ENCODE measurements at regions not wholly inside any gene's neighbourhood (a gene's known extent, or its start where the extent isn't known, plus 50 kb on each side); places are given as distances from the start of the nearest gene placed in this dataset.
A peak's percentile ranks its signal among the peaks of the same experiment; 100 is the strongest.

- BruUV-seq (replicated peaks), result no TSS peak
- POLR2A ChIA-PET (ENCODE audit: low non-redundant PET), result no interaction called here
Observed at GRCh38 chr1:88060750-88061491, 623.2 kb upstream of the PKN2 start.

GRCh38 chr1:88061492-88062177 is 622.4 kb upstream of the PKN2 start:
- H3K27me3 ChIP-seq (replicated peaks; ENCODE audit: insufficient read depth, low read depth, low read length, poor library complexity), result no peaks in the 10 kb centered on the region
- peak; percentile 96 for TF ChIP-seq CTCF (conservative IDR thresholded peaks at IDR 0.05; ENCODE audit: low read depth, low read length)
- no peak for TF ChIP-seq EZH2 (IDR thresholded peaks at IDR 0.05; ENCODE audit: borderline replicate concordance, low read depth, low read length, poor library complexity, severe bottlenecking)
- H3K27ac ChIP-seq (ENCODE audit: low read depth, low read length, poor library complexity, severe bottlenecking), result no peak overlapping the region
- no peaks in the 10 kb centered on the region for H3K36me3 ChIP-seq (ENCODE audit: insufficient read depth, low read length, poor library complexity, severe bottlenecking)
- peak; percentile 91 for DNase-seq (ENCODE audit: low spot score)
- H3K4me1 ChIP-seq (ENCODE audit: insufficient read depth, low read length, poor library complexity, severe bottlenecking), result peaks cover 22% of the 10 kb centered on the region
- intact Hi-C loops (cut with micrococcal nuclease; ENCODE audit: unreplicated experiment), result loop anchor here (5.0 to 10.0 kb wide), 5 partner anchors 277 to 929 kb away; partner anchors contain the start of gene LMO4
- BruUV-seq (replicated peaks), result no TSS peak
- POLR2A ChIA-PET (ENCODE audit: low non-redundant PET), result no interaction called here
- H3K9me3 ChIP-seq (ENCODE audit: low read depth, low read length, poor library complexity, severe bottlenecking), result no peaks in the 10 kb centered on the region
- H3K4me3 ChIP-seq (ENCODE audit: low read depth, low read length, poor library complexity, severe bottlenecking), result no peak overlapping the region
- CTCF ChIA-PET, result interaction anchor here (0.6 to 1.3 kb wide), 9 partner anchors 32 to 892 kb away, joined by 3 to 9 read pairs (median 4); no protein-coding TSS in a partner anchor

More at GRCh38 chr1:88060750-88061491, 623.2 kb upstream of the PKN2 start:
- CTCF ChIA-PET, result interaction anchor here (0.6 to 1.3 kb wide), 9 partner anchors 31 to 893 kb away, joined by 3 to 9 read pairs (median 3); no protein-coding TSS in a partner anchor
- Histone ChIP-seq H3K4me3 (ENCODE audit: low read depth, low read length, poor library complexity, severe bottlenecking) (no peak overlapping the region), H3K36me3 (ENCODE audit: insufficient read depth, low read length, poor library complexity, severe bottlenecking) (no peaks in the 10 kb centered on the region), H3K27me3 (replicated peaks; ENCODE audit: insufficient read depth, low read depth, low read length, poor library complexity) (no peaks in the 10 kb centered on the region), H3K4me1 (ENCODE audit: insufficient read depth, low read length, poor library complexity, severe bottlenecking) (peaks cover 22% of the 10 kb centered on the region), H3K9me3 (ENCODE audit: low read depth, low read length, poor library complexity, severe bottlenecking) (no peaks in the 10 kb centered on the region), H3K27ac (ENCODE audit: low read depth, low read length, poor library complexity, severe bottlenecking) (peak overlapping the region; percentile 11)
- intact Hi-C loops (cut with micrococcal nuclease; ENCODE audit: unreplicated experiment), result loop anchor here (5.0 to 10.0 kb wide), 5 partner anchors 276 to 929 kb away; partner anchors contain the start of gene LMO4
- no peak for TF ChIP-seq EZH2 (IDR thresholded peaks at IDR 0.05; ENCODE audit: borderline replicate concordance, low read depth, low read length, poor library complexity, severe bottlenecking)
- TF ChIP-seq CTCF (conservative IDR thresholded peaks at IDR 0.05; ENCODE audit: low read depth, low read length), result no peak
- DNase-seq (ENCODE audit: low spot score), result peak; percentile 80

GRCh38 chr1:88062650-88063153 is 621.4 kb upstream of the PKN2 start:
- intact Hi-C loops (cut with micrococcal nuclease; ENCODE audit: unreplicated experiment), result loop anchor here (5.0 to 10.0 kb wide), 5 partner anchors 278 to 930 kb away; partner anchors contain the start of gene LMO4
- ChIA-PET CTCF (no interaction called here), POLR2A (ENCODE audit: low non-redundant PET) (no interaction called here)
- Histone ChIP-seq H3K27ac (ENCODE audit: low read depth, low read length, poor library complexity, severe bottlenecking) (no peak overlapping the region), H3K27me3 (replicated peaks; ENCODE audit: insufficient read depth, low read depth, low read length, poor library complexity) (no peaks in the 10 kb centered on the region), H3K4me3 (ENCODE audit: low read depth, low read length, poor library complexity, severe bottlenecking) (no peak overlapping the region), H3K36me3 (ENCODE audit: insufficient read depth, low read length, poor library complexity, severe bottlenecking) (no peaks in the 10 kb centered on the region), H3K9me3 (ENCODE audit: low read depth, low read length, poor library complexity, severe bottlenecking) (no peaks in the 10 kb centered on the region), H3K4me1 (ENCODE audit: insufficient read depth, low read length, poor library complexity, severe bottlenecking) (peaks cover 22% of the 10 kb centered on the region)
- BruUV-seq (replicated peaks), result no TSS peak
- TF ChIP-seq EZH2 (IDR thresholded peaks at IDR 0.05; ENCODE audit: borderline replicate concordance, low read depth, low read length, poor library complexity, severe bottlenecking) (no peak), CTCF (conservative IDR thresholded peaks at IDR 0.05; ENCODE audit: low read depth, low read length) (no peak)
- DNase-seq (ENCODE audit: low spot score), result no peak

Data from A673 (cell line).